H9 (cell line): ENCODE measurements at regions not wholly inside any gene's neighbourhood (a gene's known extent, or its start where the extent isn't known, plus 50 kb on each side); places are given as distances from the start of the nearest gene placed in this dataset.

Source experiments
- DNase-seq: peaks from one replicate; pipeline ENCODE4 v3.0.0-alpha.2; 2017
- H2AFZ ChIP-seq: one replicate; pipeline ENCODE4 v1.6.1; 2013; ENCODE audit warnings: mild to moderate bottlenecking, low read length, control low read depth, moderate library complexity
- H2AK5ac ChIP-seq: 2 replicates; pipeline ENCODE4 v1.6.1; 2013; ENCODE audit warnings: low read length, control low read depth, mixed read lengths; ENCODE audit not compliant: insufficient read length
- H2BK120ac ChIP-seq: one replicate; pipeline ENCODE4 v1.6.1; 2013; ENCODE audit warnings: low read depth, mild to moderate bottlenecking, low read length, control low read depth, inconsistent platforms; ENCODE audit not compliant: poor library complexity, severe bottlenecking
- H2BK12ac ChIP-seq: 2 replicates; pipeline ENCODE4 v1.6.1; 2013; ENCODE audit warnings: low read length, control low read depth, mixed read lengths, low read depth; ENCODE audit not compliant: insufficient read length
- H2BK15ac ChIP-seq: 2 replicates; pipeline ENCODE4 v1.6.1; 2013; ENCODE audit warnings: low read depth, low read length, control low read depth
- H2BK20ac ChIP-seq: one replicate; pipeline ENCODE4 v1.6.1; 2013; ENCODE audit warnings: low read depth, mild to moderate bottlenecking, low read length, control low read depth, inconsistent platforms; ENCODE audit not compliant: poor library complexity, severe bottlenecking
- H2BK5ac ChIP-seq: 2 replicates; pipeline ENCODE4 v1.6.1; 2013; ENCODE audit warnings: low read length, control low read depth, mixed read lengths; ENCODE audit not compliant: insufficient read length
- H3K14ac ChIP-seq: 2 replicates; pipeline ENCODE4 v1.6.1; 2013; ENCODE audit warnings: low read length, control low read depth; ENCODE audit not compliant: insufficient read depth
- H3K18ac ChIP-seq: 2 replicates; pipeline ENCODE4 v1.6.1; 2013; ENCODE audit warnings: low read depth, mild to moderate bottlenecking, mixed read lengths, low read length, control low read depth; ENCODE audit not compliant: insufficient read length
- H3K23ac ChIP-seq: 2 replicates; pipeline ENCODE4 v1.6.1; 2013; ENCODE audit warnings: low read length, control low read depth, mixed read lengths, low read depth; ENCODE audit not compliant: insufficient read length
- H3K23me2 ChIP-seq: 2 replicates; pipeline ENCODE4 v1.6.1; 2013; ENCODE audit warnings: low read depth, mild to moderate bottlenecking, mixed read lengths, low read length, control low read depth; ENCODE audit not compliant: insufficient read length, poor library complexity, severe bottlenecking
- H3K27ac ChIP-seq: 2 replicates; pipeline ENCODE4 v1.5.1; 2013; ENCODE audit warnings: low read length, control low read depth, mixed read lengths, low read depth; ENCODE audit not compliant: insufficient read length
- H3K27me3 ChIP-seq: 2 replicates; pipeline ENCODE4 v1.6.1; 2013; ENCODE audit warnings: low read length, control low read depth, inconsistent platforms; ENCODE audit not compliant: insufficient read depth
- H3K4ac ChIP-seq: 2 replicates; pipeline ENCODE4 v1.6.1; 2013; ENCODE audit warnings: low read depth, mild to moderate bottlenecking, control low read depth, inconsistent platforms, low read length, moderate library complexity
- H3K4me1 ChIP-seq: 2 replicates; pipeline ENCODE4 v1.6.1; 2013; ENCODE audit warnings: low read length, control low read depth, inconsistent platforms; ENCODE audit not compliant: insufficient read depth
- H3K4me2 ChIP-seq: 2 replicates; pipeline ENCODE4 v1.6.1; 2013; ENCODE audit warnings: low read length, control low read depth, mixed read lengths; ENCODE audit not compliant: insufficient read length, insufficient read depth
- H3K56ac ChIP-seq: 2 replicates; pipeline ENCODE4 v1.6.1; 2013; ENCODE audit warnings: low read depth, mild to moderate bottlenecking, mixed read lengths, low read length, control low read depth; ENCODE audit not compliant: insufficient read length
- H3K79me1 ChIP-seq: 2 replicates; pipeline ENCODE4 v1.6.1; 2013; ENCODE audit warnings: low read depth, mild to moderate bottlenecking, moderate library complexity, low read length, control low read depth, inconsistent platforms; ENCODE audit not compliant: insufficient read depth, poor library complexity, severe bottlenecking
- H3K79me2 ChIP-seq: 2 replicates; pipeline ENCODE4 v1.6.1; 2013; ENCODE audit warnings: low read length, control low read depth, inconsistent platforms; ENCODE audit not compliant: insufficient read depth
- H3K9ac ChIP-seq: 2 replicates; pipeline ENCODE4 v1.6.1; 2013; ENCODE audit warnings: low read length, control low read depth, mixed read lengths; ENCODE audit not compliant: insufficient read length; ENCODE audit errors: extremely low read depth
- H3K9me3 ChIP-seq: one replicate; pipeline ENCODE4 v1.6.1; 2013; ENCODE audit warnings: low read depth, low read length, inconsistent platforms; ENCODE audit not compliant: control insufficient read depth
- H3T11ph ChIP-seq: one replicate; pipeline ENCODE4 v1.6.1; 2013; ENCODE audit warnings: mild to moderate bottlenecking, low read length, control low read depth, inconsistent platforms
- H4K20me1 ChIP-seq: one replicate; pipeline ENCODE4 v1.6.1; 2013; ENCODE audit not compliant: control insufficient read depth, insufficient read length, insufficient read depth
- H4K5ac ChIP-seq: 2 replicates; pipeline ENCODE4 v1.6.1; 2013; ENCODE audit warnings: low read depth, mild to moderate bottlenecking, mixed read lengths, low read length, control low read depth; ENCODE audit not compliant: insufficient read length
- H4K8ac ChIP-seq: replicated peaks from 2 replicates; pipeline ENCODE4 v1.6.1; 2013; ENCODE audit warnings: low read length, control low read depth, mixed read lengths, low read depth; ENCODE audit not compliant: insufficient read length
- H4K91ac ChIP-seq: 2 replicates; pipeline ENCODE4 v1.6.1; 2013; ENCODE audit warnings: low read depth, mild to moderate bottlenecking, moderate library complexity, mixed read lengths, low read length, control low read depth; ENCODE audit not compliant: insufficient read length
- H3K27ac Mint-ChIP-seq, 3 experiments: 2 replicates in 2 of 3; 3 replicates in 1 of 3; pipeline ENCODE4 v1.8.0; 2020 to 2021; ENCODE audit warnings: mixed read lengths in 3 of 3, mild to moderate bottlenecking in 1 of 3, moderate library complexity in 1 of 3
- H3K27me3 Mint-ChIP-seq: 2 replicates; pipeline ENCODE4 v1.8.0; 2021; ENCODE audit warnings: low read depth, mild to moderate bottlenecking, moderate library complexity, mixed read lengths
- H3K36me3 Mint-ChIP-seq, 3 experiments: 2 replicates in 2 of 3; 3 replicates in 1 of 3; pipeline ENCODE4 v1.8.0; 2020 to 2021; ENCODE audit warnings: low read depth in 3 of 3, mixed read lengths in 3 of 3; ENCODE audit not compliant: insufficient read depth in 1 of 3
- H3K4me1 Mint-ChIP-seq, 2 experiments: 2 replicates each; pipeline ENCODE4 v1.8.0; 2020; ENCODE audit warnings: mixed read lengths in 2 of 2
- H3K4me3 Mint-ChIP-seq, 2 experiments: 2 replicates in 1 of 2; 3 replicates in 1 of 2; pipeline ENCODE4 v1.8.0; 2020 to 2021; ENCODE audit warnings: mild to moderate bottlenecking in 2 of 2, mixed read lengths in 2 of 2, moderate library complexity in 1 of 2
- H3K9me3 Mint-ChIP-seq, 2 experiments: 2 replicates in 1 of 2; 3 replicates in 1 of 2; pipeline ENCODE4 v1.8.0; 2020; ENCODE audit warnings: mild to moderate bottlenecking in 2 of 2, mixed read lengths in 2 of 2, moderate library complexity in 1 of 2
- WGBS: extraction: QIAGEN DNeasy Blood & Tissue Kit; methylation state at CpG from one replicate; pipeline ENCODE4 v1.1.7; 2013; ENCODE audit warnings: missing lambda C conversion rate, low lambda C conversion rate, mixed read lengths; ENCODE audit not compliant: insufficient read length; ENCODE audit errors: extremely low coverage; 5-methylcytosine and 5-hydroxymethylcytosine counted together
- TF ChIP-seq, protein P1 (sequence below): fragments of 200-600 bp; sonication (generic); conservative IDR thresholded peaks from 3 replicates; pipeline ENCODE4 v1.8.0; 2021; ENCODE audit warnings: antibody characterized with exemption, mild to moderate bottlenecking

DNA sequence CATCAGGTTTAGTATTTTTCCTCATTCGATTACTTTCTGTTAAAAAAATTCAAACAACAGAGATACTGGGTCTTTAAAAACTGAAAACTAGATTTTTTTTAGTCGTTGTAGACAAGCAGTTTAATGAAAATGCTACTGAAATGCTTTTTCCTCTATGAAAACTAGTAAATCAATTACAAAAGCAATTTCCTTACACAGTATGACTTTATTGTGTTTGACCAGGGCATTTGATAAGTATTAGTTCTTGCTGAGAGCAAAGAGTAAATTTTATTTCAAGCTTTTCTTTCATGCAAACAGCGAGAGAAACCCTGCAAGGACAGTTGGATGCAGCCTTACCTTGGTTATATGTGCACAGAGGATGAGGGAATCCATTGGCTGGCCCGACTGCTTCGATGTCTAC lies 308.5 kb downstream of the MAT2B start:
- Histone ChIP-seq H3K4me1 (no peaks in the 10 kb centered on the region), H4K91ac (no peak overlapping the region), H3K4me2 (no peak overlapping the region), H3T11ph (no peak overlapping the region), H2BK120ac (no peak overlapping the region), H3K27me3 (no peaks in the 10 kb centered on the region), H4K8ac (no peak overlapping the region), H3K14ac (no peak overlapping the region), H3K79me2 (no peaks in the 10 kb centered on the region), H2BK5ac (no peak overlapping the region), H3K23ac (no peak overlapping the region), H3K79me1 (no peaks in the 10 kb centered on the region), H3K18ac (no peak overlapping the region), H4K5ac (no peak overlapping the region), H4K20me1 (no peaks in the 10 kb centered on the region), H2AK5ac (no peak overlapping the region), H2BK20ac (no peak overlapping the region), H2AFZ (no peak overlapping the region), H3K9me3 (no peaks in the 10 kb centered on the region), H3K9ac (no peak overlapping the region), H3K4ac (no peak overlapping the region), H3K27ac (no peak overlapping the region), H2BK15ac (no peak overlapping the region), H2BK12ac (no peak overlapping the region), H3K23me2 (no peaks in the 10 kb centered on the region), H3K56ac (no peak overlapping the region)
- WGBS = no CpG with 5 or more reads among the region's 5 CpGs
- DNase-seq = no peak
- no peak overlapping the region for H3K4me3 Mint-ChIP-seq
- H3K27ac Mint-ChIP-seq = no peak overlapping the region
- TF ChIP-seq, protein P1, sequence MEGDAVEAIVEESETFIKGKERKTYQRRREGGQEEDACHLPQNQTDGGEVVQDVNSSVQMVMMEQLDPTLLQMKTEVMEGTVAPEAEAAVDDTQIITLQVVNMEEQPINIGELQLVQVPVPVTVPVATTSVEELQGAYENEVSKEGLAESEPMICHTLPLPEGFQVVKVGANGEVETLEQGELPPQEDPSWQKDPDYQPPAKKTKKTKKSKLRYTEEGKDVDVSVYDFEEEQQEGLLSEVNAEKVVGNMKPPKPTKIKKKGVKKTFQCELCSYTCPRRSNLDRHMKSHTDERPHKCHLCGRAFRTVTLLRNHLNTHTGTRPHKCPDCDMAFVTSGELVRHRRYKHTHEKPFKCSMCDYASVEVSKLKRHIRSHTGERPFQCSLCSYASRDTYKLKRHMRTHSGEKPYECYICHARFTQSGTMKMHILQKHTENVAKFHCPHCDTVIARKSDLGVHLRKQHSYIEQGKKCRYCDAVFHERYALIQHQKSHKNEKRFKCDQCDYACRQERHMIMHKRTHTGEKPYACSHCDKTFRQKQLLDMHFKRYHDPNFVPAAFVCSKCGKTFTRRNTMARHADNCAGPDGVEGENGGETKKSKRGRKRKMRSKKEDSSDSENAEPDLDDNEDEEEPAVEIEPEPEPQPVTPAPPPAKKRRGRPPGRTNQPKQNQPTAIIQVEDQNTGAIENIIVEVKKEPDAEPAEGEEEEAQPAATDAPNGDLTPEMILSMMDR = no peak
- H3K9me3 Mint-ChIP-seq = no peaks in the 10 kb centered on the region
- no peaks in the 10 kb centered on the region for H3K36me3 Mint-ChIP-seq
- no peaks in the 10 kb centered on the region for H3K27me3 Mint-ChIP-seq
- peaks cover 2 to 4% of the 10 kb centered on the region in 2 experiments; a peak in 1 of 4 replicates for H3K4me1 Mint-ChIP-seq
